Chondrocyte (in vitro differentiated cells): ENCODE measurements at regions not wholly inside any gene's neighbourhood (a gene's known extent, or its start where the extent isn't known, plus 50 kb on each side); places are given as distances from the start of the nearest gene placed in this dataset.

Source experiments
- DNase-seq: peaks from one replicate; pipeline ENCODE4 v3.0.0; 2021; ENCODE audit warnings: mixed read lengths, low spot score
- H3K27ac Mint-ChIP-seq: one replicate; pipeline ENCODE4 v1.8.0; 2021; ENCODE audit warnings: mild to moderate bottlenecking, moderate library complexity, mixed read lengths; ENCODE audit not compliant: unreplicated experiment
- H3K27me3 Mint-ChIP-seq: 2 replicates; pipeline ENCODE4 v1.8.0; 2021; ENCODE audit warnings: low read depth, mixed read lengths
- H3K36me3 Mint-ChIP-seq: 2 replicates; pipeline ENCODE4 v1.8.0; 2021; ENCODE audit warnings: low read depth, mixed read lengths
- H3K4me1 Mint-ChIP-seq: 2 replicates; pipeline ENCODE4 v1.8.0; 2021; ENCODE audit warnings: low read depth, mild to moderate bottlenecking, mixed read lengths
- H3K4me3 Mint-ChIP-seq: one replicate; pipeline ENCODE4 v1.8.0; 2021; ENCODE audit warnings: mild to moderate bottlenecking, moderate library complexity, mixed read lengths; ENCODE audit not compliant: unreplicated experiment
- H3K9me3 Mint-ChIP-seq: 2 replicates; pipeline ENCODE4 v1.8.0; 2021; ENCODE audit warnings: low read depth, mixed read lengths
- TF ChIP-seq, protein P1 (sequence below): fragments of 200-600 bp; sonication (generic); IDR thresholded peaks from 2 replicates; pipeline ENCODE4 v1.5.0; 2021; ENCODE audit warnings: antibody characterized with exemption, mild to moderate bottlenecking, moderate library complexity

DNA sequence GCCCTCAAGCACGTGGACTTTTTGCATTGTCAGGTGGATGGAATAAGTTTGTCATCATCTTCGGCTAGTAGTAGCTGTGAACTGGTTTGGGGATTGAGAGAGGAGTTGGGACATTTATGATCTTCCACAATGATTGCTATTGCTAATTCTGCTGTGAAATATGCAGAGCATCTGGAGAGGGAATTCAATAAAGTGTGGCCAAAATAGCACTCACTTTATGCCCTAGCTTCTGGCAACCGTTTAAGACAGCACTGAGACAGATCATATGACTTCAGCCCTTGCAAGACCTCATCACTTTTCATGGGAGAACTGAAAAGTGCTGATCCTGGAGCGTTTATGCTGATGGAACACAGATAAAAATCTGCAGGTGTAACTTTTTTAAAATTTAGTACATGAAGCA is 360.8 kb downstream of the GPATCH2 start:
- peaks cover 6% of the 10 kb centered on the region for H3K9me3 Mint-ChIP-seq
- no peaks in the 10 kb centered on the region for H3K36me3 Mint-ChIP-seq
- TF ChIP-seq, protein P1, sequence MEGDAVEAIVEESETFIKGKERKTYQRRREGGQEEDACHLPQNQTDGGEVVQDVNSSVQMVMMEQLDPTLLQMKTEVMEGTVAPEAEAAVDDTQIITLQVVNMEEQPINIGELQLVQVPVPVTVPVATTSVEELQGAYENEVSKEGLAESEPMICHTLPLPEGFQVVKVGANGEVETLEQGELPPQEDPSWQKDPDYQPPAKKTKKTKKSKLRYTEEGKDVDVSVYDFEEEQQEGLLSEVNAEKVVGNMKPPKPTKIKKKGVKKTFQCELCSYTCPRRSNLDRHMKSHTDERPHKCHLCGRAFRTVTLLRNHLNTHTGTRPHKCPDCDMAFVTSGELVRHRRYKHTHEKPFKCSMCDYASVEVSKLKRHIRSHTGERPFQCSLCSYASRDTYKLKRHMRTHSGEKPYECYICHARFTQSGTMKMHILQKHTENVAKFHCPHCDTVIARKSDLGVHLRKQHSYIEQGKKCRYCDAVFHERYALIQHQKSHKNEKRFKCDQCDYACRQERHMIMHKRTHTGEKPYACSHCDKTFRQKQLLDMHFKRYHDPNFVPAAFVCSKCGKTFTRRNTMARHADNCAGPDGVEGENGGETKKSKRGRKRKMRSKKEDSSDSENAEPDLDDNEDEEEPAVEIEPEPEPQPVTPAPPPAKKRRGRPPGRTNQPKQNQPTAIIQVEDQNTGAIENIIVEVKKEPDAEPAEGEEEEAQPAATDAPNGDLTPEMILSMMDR, result no peak
- peaks cover 19% of the 10 kb centered on the region for H3K4me1 Mint-ChIP-seq
- H3K4me3 Mint-ChIP-seq, result no peak overlapping the region
- H3K27me3 Mint-ChIP-seq, result peaks cover 10% of the 10 kb centered on the region
- DNase-seq, result no peak
- H3K27ac Mint-ChIP-seq, result no peak overlapping the region

DNA sequence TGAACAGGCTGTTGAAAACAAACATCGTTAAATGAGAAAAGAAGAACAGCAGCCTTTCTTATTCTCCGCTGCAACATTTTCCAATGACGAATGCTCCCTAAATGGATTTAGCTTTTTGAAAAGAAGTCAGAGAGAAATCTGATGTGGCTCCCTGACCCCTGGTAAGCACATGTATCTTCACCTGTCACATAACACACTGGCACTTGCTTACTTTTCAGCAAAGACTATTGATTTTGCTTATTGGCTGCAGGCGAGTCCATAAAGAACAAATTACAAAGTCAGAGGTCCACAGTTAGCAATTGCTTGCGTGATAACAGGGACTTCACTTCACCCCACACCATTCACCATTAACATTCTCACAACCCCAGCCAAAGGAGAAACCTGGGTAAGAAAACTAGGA is 362.8 kb downstream of the GPATCH2 start:
- TF ChIP-seq, protein P1, result no peak
- H3K9me3 Mint-ChIP-seq, result peaks cover 3% of the 10 kb centered on the region
- DNase-seq, result no peak
- H3K4me3 Mint-ChIP-seq, result no peak overlapping the region
- H3K36me3 Mint-ChIP-seq, result no peaks in the 10 kb centered on the region
- peaks cover 8% of the 10 kb centered on the region for H3K4me1 Mint-ChIP-seq
- H3K27me3 Mint-ChIP-seq, result peaks cover 16% of the 10 kb centered on the region
- H3K27ac Mint-ChIP-seq, result no peak overlapping the region

DNA sequence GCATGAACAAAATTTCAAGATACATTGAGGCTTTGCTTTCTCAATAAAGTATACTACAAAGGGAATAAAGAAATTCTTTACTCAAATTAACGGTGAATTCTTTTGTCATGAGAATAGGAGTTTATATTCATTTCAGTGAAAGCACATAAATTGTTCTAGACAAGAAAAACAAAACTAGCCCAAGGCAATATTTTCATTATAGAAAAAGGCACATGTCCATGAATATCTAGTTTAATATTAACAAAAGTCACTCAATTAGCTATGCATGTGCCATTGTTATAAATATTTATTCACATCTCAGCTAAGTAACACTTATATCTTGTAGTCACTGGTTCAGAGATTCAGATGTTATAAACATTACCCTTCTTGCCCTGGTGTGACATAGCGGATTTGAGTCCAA is 369.3 kb downstream of the GPATCH2 start:
- Mint-ChIP-seq H3K4me1 (no peaks in the 10 kb centered on the region), H3K27me3 (peaks cover 6% of the 10 kb centered on the region), H3K27ac (no peak overlapping the region), H3K9me3 (no peaks in the 10 kb centered on the region), H3K4me3 (no peak overlapping the region), H3K36me3 (no peaks in the 10 kb centered on the region)
- TF ChIP-seq, protein P1, result no peak
- DNase-seq, result no peak

DNA sequence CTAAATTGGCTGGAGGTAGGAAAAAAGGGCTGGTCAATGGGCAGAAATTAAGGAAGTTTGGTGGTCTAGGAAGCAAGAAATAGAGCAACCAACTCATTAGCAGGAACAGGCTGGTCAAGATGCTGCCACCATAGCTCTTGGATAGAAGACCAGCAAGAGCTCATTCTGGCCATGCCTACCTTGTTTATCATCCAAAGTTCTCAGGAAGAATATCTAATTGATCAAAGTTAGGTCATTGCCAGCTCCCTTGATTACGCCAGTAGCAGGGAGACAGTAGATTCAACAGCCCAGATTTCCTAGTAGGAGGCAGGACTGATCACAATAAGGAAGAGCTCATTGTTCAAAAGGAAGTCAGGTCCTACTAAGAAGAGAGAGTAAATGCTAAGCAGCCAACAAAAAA is 370.2 kb downstream of the GPATCH2 start:
- Mint-ChIP-seq H3K9me3 (no peaks in the 10 kb centered on the region), H3K4me1 (no peaks in the 10 kb centered on the region), H3K27me3 (peaks cover 6% of the 10 kb centered on the region), H3K27ac (no peak overlapping the region), H3K4me3 (no peak overlapping the region), H3K36me3 (no peaks in the 10 kb centered on the region)
- TF ChIP-seq, protein P1, result no peak
- no peak for DNase-seq

DNA sequence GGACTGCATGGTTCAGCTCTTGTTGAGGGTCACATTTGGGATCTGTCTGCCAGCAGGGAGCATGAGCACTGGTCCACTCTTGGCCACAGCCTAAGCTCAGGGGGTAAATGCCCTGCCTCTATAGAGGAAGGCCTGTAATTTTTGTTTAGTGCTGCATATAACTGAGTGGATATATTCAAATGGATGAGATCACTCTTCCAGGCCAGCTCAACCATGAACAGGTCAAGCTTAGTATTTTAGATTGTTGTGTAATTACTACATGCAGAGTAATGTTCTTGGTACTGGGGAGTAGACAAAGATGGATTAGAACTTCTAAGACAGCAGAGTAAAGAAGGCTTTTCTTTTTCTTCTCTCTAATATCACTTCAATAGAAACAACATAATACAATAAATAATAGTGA is 376.9 kb downstream of the GPATCH2 start:
- Mint-ChIP-seq H3K4me3 (no peak overlapping the region), H3K9me3 (peaks cover 2% of the 10 kb centered on the region), H3K27ac (no peak overlapping the region), H3K36me3 (no peaks in the 10 kb centered on the region), H3K27me3 (peaks cover 11% of the 10 kb centered on the region), H3K4me1 (no peaks in the 10 kb centered on the region)
- no peak for DNase-seq
- TF ChIP-seq, protein P1, result no peak
